ENCODE measurements at regions not wholly inside any gene's neighbourhood (a gene's known extent, or its start where the extent isn't known, plus 50 kb on each side); places are given as distances from the start of the nearest gene placed in this dataset.

DNA sequence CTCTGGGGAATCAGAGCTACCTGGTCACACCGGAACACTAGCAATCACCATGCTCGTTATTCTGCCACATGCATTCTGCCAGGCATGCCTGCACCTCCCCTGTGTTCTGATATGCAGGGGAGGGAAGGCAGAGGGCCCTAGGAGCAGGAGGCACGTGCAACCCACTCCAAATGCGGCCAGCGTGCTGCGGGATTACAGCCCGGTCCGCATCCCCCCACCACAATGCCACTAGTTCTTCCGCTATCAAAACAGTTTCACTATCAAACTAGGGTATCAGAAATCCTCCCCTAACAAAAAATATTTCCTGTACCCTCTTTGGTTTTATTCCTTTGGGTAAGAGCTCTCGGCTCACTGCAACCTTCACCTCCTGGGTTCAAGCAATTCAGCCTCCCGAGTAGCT, 223.2 kb upstream of the IGF1R start:
- no peak overlapping the region for H3K4me3 ChIP-seq (replicated peaks in 1 of 2; ENCODE audit: low read depth in 1 of 2, low read length in 2 of 2)
- ChIA-PET RAD21 (ENCODE audit: low non-redundant PET in 1 of 2, low total read pairs in 2 of 2, uncharacterized antibody in 2 of 2, unreplicated experiment in 2 of 2) (no interaction called here), POLR2A (no interaction called here), CTCF (interaction anchor here (3.2 kb wide), 1 partner anchor 114 kb away, joined by 12 read pairs; no protein-coding TSS in a partner anchor)
- H3K36me3 ChIP-seq (ENCODE audit: control insufficient read depth in 1 of 2, insufficient read depth in 2 of 2, low read length in 2 of 2): no peaks in the 10 kb centered on the region
- H3K4me1 ChIP-seq (ENCODE audit: control insufficient read depth in 1 of 2, insufficient read depth in 2 of 2, low read length in 2 of 2): peaks cover 2 to 14% of the 10 kb centered on the region in 2 experiments; a peak in 1 of 4 replicates
- ATAC-seq (no peak), DNase-seq (ENCODE audit: low read depth, low spot score) (no peak)
- peaks cover 8% of the 10 kb centered on the region; the same call in 1 of the 2 replicates for H3K27me3 ChIP-seq (ENCODE audit: insufficient read depth, low read length)
- intact Hi-C loops (cut with micrococcal nuclease): loop anchor here (10.0 kb wide), 1 partner anchor 340 kb away; no protein-coding TSS in a partner anchor
- no peak overlapping the region for H3K4me2 ChIP-seq (ENCODE audit: low read length)
- no peak for TF ChIP-seq YY1 (IDR thresholded peaks at IDR 0.05; ENCODE audit: extremely low read depth, insufficient replicate concordance, low read depth, low read length)
- no peak for TF ChIP-seq CEBPB (IDR thresholded peaks at IDR 0.05; ENCODE audit: low read depth)
- no peaks in the 10 kb centered on the region for H4K20me1 ChIP-seq (ENCODE audit: insufficient read depth)
- H3K9ac ChIP-seq (ENCODE audit: low read length): no peak overlapping the region
- no peak overlapping the region for H3K27ac ChIP-seq (ENCODE audit: low read depth, low read length)
- no peaks in the 10 kb centered on the region for H3K9me2 ChIP-seq (ENCODE audit: insufficient read depth)
- BruUV-seq (replicated peaks): no TSS peak
- no peak overlapping the region for H2AFZ ChIP-seq (ENCODE audit: low read depth, low read length, poor library complexity, severe bottlenecking)
- H3K9me3 ChIP-seq (ENCODE audit: control insufficient read depth in 1 of 2, insufficient read depth in 1 of 2, low read depth in 1 of 2, low read length in 2 of 2): no peaks in the 10 kb centered on the region
- H3K79me2 ChIP-seq (ENCODE audit: insufficient read depth, low read length): no peaks in the 10 kb centered on the region

DNA sequence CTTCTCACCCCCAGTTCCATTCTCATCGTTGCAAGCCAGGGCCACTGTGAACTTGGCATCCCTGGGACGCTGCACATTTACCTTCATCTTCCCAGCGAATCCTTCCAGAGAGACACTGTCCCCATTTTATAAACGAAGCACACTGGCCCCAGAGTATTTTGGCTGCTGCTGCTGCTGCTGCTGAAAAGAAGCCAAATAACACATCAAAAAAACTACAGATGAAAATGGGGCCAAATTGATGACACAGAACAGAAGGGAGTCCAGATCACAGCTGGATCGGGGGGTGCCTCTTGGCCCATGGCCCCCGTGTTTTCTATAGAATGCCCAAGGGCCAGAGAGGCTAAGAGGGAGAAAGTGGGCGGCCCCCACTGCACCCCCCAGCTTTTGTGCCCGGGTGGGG, 221.0 kb upstream of the IGF1R start:
- ChIA-PET RAD21 (ENCODE audit: low non-redundant PET in 1 of 2, low total read pairs in 2 of 2, uncharacterized antibody in 2 of 2, unreplicated experiment in 2 of 2) (no interaction called here), CTCF (interaction anchor here (4.2 kb wide), 1 partner anchor 116 kb away, joined by 30 read pairs; no protein-coding TSS in a partner anchor), POLR2A (no interaction called here)
- TF ChIP-seq EGR1 (IDR thresholded peaks at IDR 0.05; ENCODE audit: low read depth) (no peak), EZH2phosphoT487 (IDR thresholded peaks at IDR 0.05; ENCODE audit: borderline replicate concordance) (no peak), POLR2A (IDR thresholded peaks at IDR 0.05; ENCODE audit: borderline replicate concordance, extremely low read depth, insufficient read depth, insufficient read length) (no peak), ELF1 (IDR thresholded peaks at IDR 0.05; ENCODE audit: borderline replicate concordance, low read depth) (no peak), ZNF274 (IDR thresholded peaks at IDR 0.05; ENCODE audit: low read depth, low read length) (no peak), SIN3A (IDR thresholded peaks at IDR 0.05; ENCODE audit: low read depth) (no peak)
- TF ChIP-seq, protein P1, sequence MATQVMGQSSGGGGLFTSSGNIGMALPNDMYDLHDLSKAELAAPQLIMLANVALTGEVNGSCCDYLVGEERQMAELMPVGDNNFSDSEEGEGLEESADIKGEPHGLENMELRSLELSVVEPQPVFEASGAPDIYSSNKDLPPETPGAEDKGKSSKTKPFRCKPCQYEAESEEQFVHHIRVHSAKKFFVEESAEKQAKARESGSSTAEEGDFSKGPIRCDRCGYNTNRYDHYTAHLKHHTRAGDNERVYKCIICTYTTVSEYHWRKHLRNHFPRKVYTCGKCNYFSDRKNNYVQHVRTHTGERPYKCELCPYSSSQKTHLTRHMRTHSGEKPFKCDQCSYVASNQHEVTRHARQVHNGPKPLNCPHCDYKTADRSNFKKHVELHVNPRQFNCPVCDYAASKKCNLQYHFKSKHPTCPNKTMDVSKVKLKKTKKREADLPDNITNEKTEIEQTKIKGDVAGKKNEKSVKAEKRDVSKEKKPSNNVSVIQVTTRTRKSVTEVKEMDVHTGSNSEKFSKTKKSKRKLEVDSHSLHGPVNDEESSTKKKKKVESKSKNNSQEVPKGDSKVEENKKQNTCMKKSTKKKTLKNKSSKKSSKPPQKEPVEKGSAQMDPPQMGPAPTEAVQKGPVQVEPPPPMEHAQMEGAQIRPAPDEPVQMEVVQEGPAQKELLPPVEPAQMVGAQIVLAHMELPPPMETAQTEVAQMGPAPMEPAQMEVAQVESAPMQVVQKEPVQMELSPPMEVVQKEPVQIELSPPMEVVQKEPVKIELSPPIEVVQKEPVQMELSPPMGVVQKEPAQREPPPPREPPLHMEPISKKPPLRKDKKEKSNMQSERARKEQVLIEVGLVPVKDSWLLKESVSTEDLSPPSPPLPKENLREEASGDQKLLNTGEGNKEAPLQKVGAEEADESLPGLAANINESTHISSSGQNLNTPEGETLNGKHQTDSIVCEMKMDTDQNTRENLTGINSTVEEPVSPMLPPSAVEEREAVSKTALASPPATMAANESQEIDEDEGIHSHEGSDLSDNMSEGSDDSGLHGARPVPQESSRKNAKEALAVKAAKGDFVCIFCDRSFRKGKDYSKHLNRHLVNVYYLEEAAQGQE (IDR thresholded peaks at IDR 0.05; ENCODE audit: low read depth): no peak
- TF ChIP-seq, protein P2, sequence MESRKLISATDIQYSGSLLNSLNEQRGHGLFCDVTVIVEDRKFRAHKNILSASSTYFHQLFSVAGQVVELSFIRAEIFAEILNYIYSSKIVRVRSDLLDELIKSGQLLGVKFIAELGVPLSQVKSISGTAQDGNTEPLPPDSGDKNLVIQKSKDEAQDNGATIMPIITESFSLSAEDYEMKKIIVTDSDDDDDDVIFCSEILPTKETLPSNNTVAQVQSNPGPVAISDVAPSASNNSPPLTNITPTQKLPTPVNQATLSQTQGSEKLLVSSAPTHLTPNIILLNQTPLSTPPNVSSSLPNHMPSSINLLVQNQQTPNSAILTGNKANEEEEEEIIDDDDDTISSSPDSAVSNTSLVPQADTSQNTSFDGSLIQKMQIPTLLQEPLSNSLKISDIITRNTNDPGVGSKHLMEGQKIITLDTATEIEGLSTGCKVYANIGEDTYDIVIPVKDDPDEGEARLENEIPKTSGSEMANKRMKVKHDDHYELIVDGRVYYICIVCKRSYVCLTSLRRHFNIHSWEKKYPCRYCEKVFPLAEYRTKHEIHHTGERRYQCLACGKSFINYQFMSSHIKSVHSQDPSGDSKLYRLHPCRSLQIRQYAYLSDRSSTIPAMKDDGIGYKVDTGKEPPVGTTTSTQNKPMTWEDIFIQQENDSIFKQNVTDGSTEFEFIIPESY (IDR thresholded peaks at IDR 0.05; ENCODE audit: extremely low read depth, insufficient replicate concordance, low read length): no peak
- TF ChIP-seq, protein P3, sequence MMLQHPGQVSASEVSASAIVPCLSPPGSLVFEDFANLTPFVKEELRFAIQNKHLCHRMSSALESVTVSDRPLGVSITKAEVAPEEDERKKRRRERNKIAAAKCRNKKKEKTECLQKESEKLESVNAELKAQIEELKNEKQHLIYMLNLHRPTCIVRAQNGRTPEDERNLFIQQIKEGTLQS (IDR thresholded peaks at IDR 0.05): no peak
- TF ChIP-seq, protein P4, sequence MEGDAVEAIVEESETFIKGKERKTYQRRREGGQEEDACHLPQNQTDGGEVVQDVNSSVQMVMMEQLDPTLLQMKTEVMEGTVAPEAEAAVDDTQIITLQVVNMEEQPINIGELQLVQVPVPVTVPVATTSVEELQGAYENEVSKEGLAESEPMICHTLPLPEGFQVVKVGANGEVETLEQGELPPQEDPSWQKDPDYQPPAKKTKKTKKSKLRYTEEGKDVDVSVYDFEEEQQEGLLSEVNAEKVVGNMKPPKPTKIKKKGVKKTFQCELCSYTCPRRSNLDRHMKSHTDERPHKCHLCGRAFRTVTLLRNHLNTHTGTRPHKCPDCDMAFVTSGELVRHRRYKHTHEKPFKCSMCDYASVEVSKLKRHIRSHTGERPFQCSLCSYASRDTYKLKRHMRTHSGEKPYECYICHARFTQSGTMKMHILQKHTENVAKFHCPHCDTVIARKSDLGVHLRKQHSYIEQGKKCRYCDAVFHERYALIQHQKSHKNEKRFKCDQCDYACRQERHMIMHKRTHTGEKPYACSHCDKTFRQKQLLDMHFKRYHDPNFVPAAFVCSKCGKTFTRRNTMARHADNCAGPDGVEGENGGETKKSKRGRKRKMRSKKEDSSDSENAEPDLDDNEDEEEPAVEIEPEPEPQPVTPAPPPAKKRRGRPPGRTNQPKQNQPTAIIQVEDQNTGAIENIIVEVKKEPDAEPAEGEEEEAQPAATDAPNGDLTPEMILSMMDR (IDR thresholded peaks at IDR 0.05 in 2 of 3, conservative IDR thresholded peaks at IDR 0.05 in 1 of 3; ENCODE audit: borderline replicate concordance in 1 of 3, insufficient read depth in 1 of 3, low read depth in 2 of 3, low read length in 2 of 3): no peak
- H4K20me1 ChIP-seq (ENCODE audit: insufficient read depth): no peaks in the 10 kb centered on the region
- peaks cover 2 to 10% of the 10 kb centered on the region in 2 experiments; a peak in 1 of 4 replicates for H3K4me1 ChIP-seq (ENCODE audit: control insufficient read depth in 1 of 2, insufficient read depth in 2 of 2, low read length in 2 of 2)
- no peak overlapping the region for H2AFZ ChIP-seq (ENCODE audit: low read depth, low read length, poor library complexity, severe bottlenecking)
- no peaks in the 10 kb centered on the region for H3K79me2 ChIP-seq (ENCODE audit: insufficient read depth, low read length)
- no peak overlapping the region for H3K4me2 ChIP-seq (ENCODE audit: low read length)
- no TSS peak for BruUV-seq (replicated peaks)
- DNase-seq (ENCODE audit: low read depth, low spot score) (no peak), ATAC-seq (no peak)
- H3K4me3 ChIP-seq (replicated peaks in 1 of 2; ENCODE audit: low read depth in 1 of 2, low read length in 2 of 2): no peak overlapping the region
- H3K9me2 ChIP-seq (ENCODE audit: insufficient read depth): no peaks in the 10 kb centered on the region
- H3K27me3 ChIP-seq (ENCODE audit: insufficient read depth, low read length): peaks cover 5% of the 10 kb centered on the region; the same call in 1 of the 2 replicates
- H3K9me3 ChIP-seq (ENCODE audit: control insufficient read depth in 1 of 2, insufficient read depth in 1 of 2, low read depth in 1 of 2, low read length in 2 of 2): no peaks in the 10 kb centered on the region
- intact Hi-C loops (cut with micrococcal nuclease): loop anchor here (10.0 kb wide), 1 partner anchor 343 kb away; no protein-coding TSS in a partner anchor
- H3K9ac ChIP-seq (ENCODE audit: low read length): no peak overlapping the region
- no peak overlapping the region for H3K27ac ChIP-seq (ENCODE audit: low read depth, low read length)
- no peaks in the 10 kb centered on the region for H3K36me3 ChIP-seq (ENCODE audit: control insufficient read depth in 1 of 2, insufficient read depth in 2 of 2, low read length in 2 of 2)
